Neural cell (in vitro differentiated cells): ENCODE measurements at regions not wholly inside any gene's neighbourhood (a gene's known extent, or its start where the extent isn't known, plus 50 kb on each side); places are given as distances from the start of the nearest gene placed in this dataset.

Experiments
- H2AFZ ChIP-seq: fragments of 200-600, 300-800 bp; sonication (generic), shearing (Covaris generic); 2 replicates; pipeline ENCODE4 v1.6.0; 2014; ENCODE audit warnings: low read depth, mild to moderate bottlenecking, antibody characterized with exemption, low read length, moderate library complexity
- H3F3A ChIP-seq: fragments of 200-600 bp; shearing (Covaris generic); 2 replicates; pipeline ENCODE4 v1.6.1; 2016; ENCODE audit warnings: mild to moderate bottlenecking, moderate library complexity, mixed read lengths, antibody characterized with exemption, low read length; ENCODE audit not compliant: insufficient read depth, poor library complexity, severe bottlenecking
- H3K27ac ChIP-seq: fragments of 200-600, 300-800 bp; sonication (generic), shearing (Covaris generic); 2 replicates; pipeline ENCODE4 v1.5.1; 2014; ENCODE audit warnings: mild to moderate bottlenecking, low read length, moderate library complexity
- H3K27me3 ChIP-seq: fragments of 300-800, 200-600 bp; sonication (generic), shearing (Covaris generic); 2 replicates; pipeline ENCODE4 v1.6.0; 2014; ENCODE audit warnings: mild to moderate bottlenecking, low read depth, low read length, moderate library complexity; ENCODE audit not compliant: insufficient read depth
- H3K36me3 ChIP-seq: fragments of 300-800, 200-600 bp; sonication (generic), shearing (Covaris generic); 2 replicates; pipeline ENCODE4 v1.5.1; 2014; ENCODE audit warnings: mild to moderate bottlenecking, antibody characterized with exemption, low read length, moderate library complexity; ENCODE audit not compliant: insufficient read depth
- H3K4me2 ChIP-seq: fragments of 300-800, 200-600 bp; sonication (generic), shearing (Covaris generic); 2 replicates; pipeline ENCODE4 v1.6.0; 2014; ENCODE audit warnings: mild to moderate bottlenecking, low read length
- H3K4me3 ChIP-seq: fragments of 300-800, 200-600 bp; sonication (generic), shearing (Covaris generic); 2 replicates; pipeline ENCODE4 v1.5.1; 2014; ENCODE audit warnings: mild to moderate bottlenecking, low read length, moderate library complexity
- H3K79me2 ChIP-seq: fragments of 200-600 bp; shearing (Covaris generic); replicated peaks from 2 replicates; pipeline ENCODE4 v1.6.0; 2014; ENCODE audit warnings: mild to moderate bottlenecking, low read length, moderate library complexity; ENCODE audit not compliant: insufficient read depth
- H3K9ac ChIP-seq: fragments of 300-800, 200-600 bp; sonication (generic), shearing (Covaris generic); 2 replicates; pipeline ENCODE4 v1.6.1; 2016; ENCODE audit warnings: mild to moderate bottlenecking, low read length, mixed read lengths
- H3K9me2 ChIP-seq: fragments of 200-600 bp; shearing (Covaris generic); 2 replicates; pipeline ENCODE4 v1.6.1; 2016; ENCODE audit warnings: mild to moderate bottlenecking, low read length, mixed read lengths; ENCODE audit not compliant: insufficient read depth
- H3K9me3 ChIP-seq: fragments of 200-600, 300-800 bp; sonication (generic), shearing (Covaris generic); 2 replicates; pipeline ENCODE4 v1.6.1; 2016; ENCODE audit warnings: mild to moderate bottlenecking, mixed run types, low read length, moderate library complexity, mixed read lengths
- H4K20me1 ChIP-seq: fragments of 200-600 bp; shearing (Covaris generic); 2 replicates; pipeline ENCODE4 v1.6.1; 2016; ENCODE audit warnings: mild to moderate bottlenecking, mixed run types; ENCODE audit not compliant: insufficient read depth
- EP300 ChIP-seq: fragments of 450-650 bp; conservative IDR thresholded peaks from 2 replicates; pipeline ENCODE4 v1.6.1; 2014; ENCODE audit warnings: antibody characterized with exemption, mild to moderate bottlenecking, moderate library complexity; ENCODE audit not compliant: poor library complexity, severe bottlenecking
- EZH2 ChIP-seq: fragments of 200-600, 300-800 bp; shearing (Covaris generic), sonication (generic); IDR thresholded peaks from 2 replicates; pipeline ENCODE4 v1.6.1; 2014; ENCODE audit warnings: antibody characterized with exemption, low read length, borderline replicate concordance, mild to moderate bottlenecking; ENCODE audit not compliant: insufficient read depth, poor library complexity, severe bottlenecking
- MXI1 ChIP-seq: fragments of 450-650 bp; conservative IDR thresholded peaks from 2 replicates; pipeline ENCODE4 v1.6.1; 2014; ENCODE audit warnings: antibody characterized with exemption, mild to moderate bottlenecking; ENCODE audit not compliant: poor library complexity, severe bottlenecking
- SMC3 ChIP-seq: fragments of 450-650 bp; conservative IDR thresholded peaks from 2 replicates; pipeline ENCODE4 v1.6.1; 2014; ENCODE audit warnings: antibody characterized with exemption, mild to moderate bottlenecking, moderate library complexity; ENCODE audit not compliant: poor library complexity
- TAF1 ChIP-seq: IDR thresholded peaks from 2 replicates; pipeline ENCODE4 v1.6.1; 2012; ENCODE audit warnings: low read depth
- TF ChIP-seq, protein P1 (sequence below): fragments of 450-650 bp; IDR thresholded peaks from 2 replicates; pipeline ENCODE4 v1.5.1; 2014; ENCODE audit warnings: antibody characterized with exemption, mild to moderate bottlenecking, moderate library complexity; ENCODE audit not compliant: poor library complexity, severe bottlenecking

DNA sequence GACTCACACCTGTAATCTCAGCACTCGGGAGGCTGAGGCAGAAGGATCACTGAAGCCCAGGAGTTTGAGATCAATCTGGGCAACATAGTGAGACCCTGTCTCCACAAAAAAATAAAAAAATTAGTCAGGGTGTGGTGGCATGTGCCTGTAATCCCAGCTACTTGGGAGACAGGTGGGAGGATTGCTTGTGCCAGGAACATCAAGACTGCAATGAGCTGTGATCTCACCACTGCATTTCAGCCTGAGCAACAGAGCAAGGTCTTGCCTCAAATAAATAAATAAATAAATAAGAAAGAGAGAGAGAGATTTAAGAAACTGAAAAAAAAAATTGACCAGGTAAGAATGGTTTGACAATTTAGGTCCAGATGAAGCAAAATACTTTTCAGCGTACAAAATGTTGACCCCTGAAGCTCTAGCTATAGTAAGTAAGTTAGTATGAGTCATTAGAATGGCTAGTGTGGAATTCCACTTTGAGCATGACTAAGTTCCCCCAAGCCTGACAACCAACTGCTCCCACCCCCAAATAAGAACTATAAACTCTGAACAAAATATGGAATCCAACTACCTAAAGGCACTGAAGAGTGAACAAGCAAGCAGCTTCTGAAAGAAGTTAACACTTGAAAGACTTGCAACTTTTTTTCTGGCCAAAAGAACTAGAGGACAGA, 217.8 kb upstream of the TLE4 start:
- no peaks in the 10 kb centered on the region for H3K27me3 ChIP-seq
- H4K20me1 ChIP-seq = no peaks in the 10 kb centered on the region
- H3F3A ChIP-seq = no peaks in the 10 kb centered on the region
- H3K79me2 ChIP-seq = no peaks in the 10 kb centered on the region
- no peak overlapping the region for H3K27ac ChIP-seq
- H3K9ac ChIP-seq = no peak overlapping the region
- no peaks in the 10 kb centered on the region for H3K36me3 ChIP-seq
- no peak overlapping the region for H3K4me2 ChIP-seq
- H2AFZ ChIP-seq = no peak overlapping the region
- H3K4me3 ChIP-seq = no peak overlapping the region
- H3K9me2 ChIP-seq = no peaks in the 10 kb centered on the region
- no peaks in the 10 kb centered on the region for H3K9me3 ChIP-seq
- TF ChIP-seq EZH2 = no peak

DNA sequence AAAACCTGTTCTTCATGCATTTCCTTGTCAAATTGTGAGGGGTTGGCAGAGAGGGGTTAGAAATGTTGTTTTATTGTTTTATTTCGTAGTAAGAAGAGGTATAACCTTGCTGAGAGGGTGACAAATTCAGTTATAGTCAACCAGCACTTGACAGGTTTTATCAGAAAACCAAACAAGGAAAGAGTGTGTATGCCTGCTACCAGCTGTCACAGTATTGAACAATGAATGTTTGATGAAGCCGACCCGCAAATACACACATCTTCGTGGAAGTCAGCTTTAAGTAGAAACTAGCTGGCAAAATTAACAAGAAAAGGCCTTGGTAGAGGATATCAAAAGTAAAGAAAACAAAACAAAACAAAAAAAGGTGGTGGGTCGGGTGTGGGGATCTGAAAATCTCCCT, 214.6 kb upstream of the TLE4 start:
- H2AFZ ChIP-seq = no peak overlapping the region
- H3K9me2 ChIP-seq = no peaks in the 10 kb centered on the region
- no peaks in the 10 kb centered on the region for H3K27me3 ChIP-seq
- H3K9ac ChIP-seq = no peak overlapping the region
- H3K9me3 ChIP-seq = no peaks in the 10 kb centered on the region
- no peaks in the 10 kb centered on the region for H3K79me2 ChIP-seq
- H3K4me3 ChIP-seq = no peak overlapping the region
- no peaks in the 10 kb centered on the region for H3K36me3 ChIP-seq
- TF ChIP-seq TAF1 = no peak
- no peak overlapping the region for H3K4me2 ChIP-seq
- H3F3A ChIP-seq = no peaks in the 10 kb centered on the region
- no peaks in the 10 kb centered on the region for H4K20me1 ChIP-seq
- H3K27ac ChIP-seq = no peak overlapping the region

- Histone ChIP-seq H2AFZ (no peak overlapping the region), H3K9ac (no peak overlapping the region), H3K27me3 (no peaks in the 10 kb centered on the region), H3F3A (no peaks in the 10 kb centered on the region), H3K79me2 (no peaks in the 10 kb centered on the region), H4K20me1 (no peaks in the 10 kb centered on the region), H3K9me3 (no peaks in the 10 kb centered on the region), H3K4me2 (no peak overlapping the region), H3K9me2 (no peaks in the 10 kb centered on the region), H3K36me3 (no peaks in the 10 kb centered on the region), H3K4me3 (no peak overlapping the region), H3K27ac (no peak overlapping the region)
- no peak for TF ChIP-seq EP300
- TF ChIP-seq MXI1 = no peak
- no peak for TF ChIP-seq SMC3
- TF ChIP-seq, protein P1, sequence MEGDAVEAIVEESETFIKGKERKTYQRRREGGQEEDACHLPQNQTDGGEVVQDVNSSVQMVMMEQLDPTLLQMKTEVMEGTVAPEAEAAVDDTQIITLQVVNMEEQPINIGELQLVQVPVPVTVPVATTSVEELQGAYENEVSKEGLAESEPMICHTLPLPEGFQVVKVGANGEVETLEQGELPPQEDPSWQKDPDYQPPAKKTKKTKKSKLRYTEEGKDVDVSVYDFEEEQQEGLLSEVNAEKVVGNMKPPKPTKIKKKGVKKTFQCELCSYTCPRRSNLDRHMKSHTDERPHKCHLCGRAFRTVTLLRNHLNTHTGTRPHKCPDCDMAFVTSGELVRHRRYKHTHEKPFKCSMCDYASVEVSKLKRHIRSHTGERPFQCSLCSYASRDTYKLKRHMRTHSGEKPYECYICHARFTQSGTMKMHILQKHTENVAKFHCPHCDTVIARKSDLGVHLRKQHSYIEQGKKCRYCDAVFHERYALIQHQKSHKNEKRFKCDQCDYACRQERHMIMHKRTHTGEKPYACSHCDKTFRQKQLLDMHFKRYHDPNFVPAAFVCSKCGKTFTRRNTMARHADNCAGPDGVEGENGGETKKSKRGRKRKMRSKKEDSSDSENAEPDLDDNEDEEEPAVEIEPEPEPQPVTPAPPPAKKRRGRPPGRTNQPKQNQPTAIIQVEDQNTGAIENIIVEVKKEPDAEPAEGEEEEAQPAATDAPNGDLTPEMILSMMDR = no peak
Measured at GRCh38 chr9:79357616-79358015, 214.1 kb upstream of the TLE4 start.
